ENCODE measurements at regions not wholly inside any gene's neighbourhood (a gene's known extent, or its start where the extent isn't known, plus 50 kb on each side); places are given as distances from the start of the nearest gene placed in this dataset.

GRCh38 chr1:221625026-221625425, 116.9 kb downstream of the DUSP10 start:
- TF ChIP-seq CTCF (IDR thresholded peaks at IDR 0.05; ENCODE audit: low read length) (no peak), EZH2 (IDR thresholded peaks at IDR 0.05; ENCODE audit: borderline replicate concordance, low read length) (no peak)
